NAMALWA (cell line): ENCODE measurements at regions not wholly inside any gene's neighbourhood (a gene's known extent, or its start where the extent isn't known, plus 50 kb on each side); places are given as distances from the start of the nearest gene placed in this dataset.
"Not testable (repeated sequence)": the region's sequence is repeated elsewhere in the genome, so short reads cannot be mapped to it uniquely, and the experiment has no call there.

Experiments
- DNase-seq: peaks from one replicate; pipeline ENCODE4 v3.0.0-alpha.2; 2015; ENCODE audit warnings: low spot score

DNA sequence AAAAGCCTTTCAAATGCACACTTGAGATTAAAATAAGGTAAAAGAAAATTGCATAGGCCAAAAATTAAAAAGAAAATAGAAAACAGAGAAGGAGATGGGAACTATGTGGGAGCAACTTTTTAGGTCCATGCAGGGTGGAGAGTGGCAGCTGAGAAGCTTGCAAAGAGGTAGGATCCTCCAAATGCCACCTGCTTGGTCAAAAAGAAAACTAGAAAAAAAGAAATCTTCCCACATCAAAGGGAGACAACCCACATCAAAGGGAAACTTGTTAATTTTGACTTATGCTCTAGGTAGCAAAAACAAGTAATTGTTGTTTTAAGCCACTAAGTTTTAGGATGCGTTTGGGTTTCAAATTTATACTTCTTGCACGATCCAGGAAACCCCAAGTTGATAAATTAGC, 342.9 kb downstream of the IL20RB start:
- no peak for DNase-seq

- DNase-seq = peak; percentile 7
Observed at GRCh38 chr3:137304313-137305056, 346.7 kb downstream of the IL20RB start.

DNA sequence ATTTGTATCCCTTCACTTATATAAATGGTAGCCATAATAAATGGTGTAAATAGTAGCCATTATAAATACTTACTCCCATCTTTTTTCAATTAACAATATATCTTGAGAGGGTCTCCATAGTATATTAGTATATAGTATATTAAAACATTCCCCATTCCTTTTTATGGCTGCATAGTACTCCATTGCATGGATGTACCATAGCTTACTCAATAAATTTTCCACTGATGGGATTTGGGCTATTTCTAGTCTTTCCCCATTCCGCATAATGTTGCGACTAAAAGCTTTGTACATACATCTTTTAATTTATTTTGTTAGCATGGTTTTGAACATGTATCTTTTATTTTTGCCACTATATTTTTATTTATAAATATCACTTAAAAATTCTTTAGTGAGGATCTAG, 366.3 kb downstream of the IL20RB start:
- DNase-seq = no peak

DNA sequence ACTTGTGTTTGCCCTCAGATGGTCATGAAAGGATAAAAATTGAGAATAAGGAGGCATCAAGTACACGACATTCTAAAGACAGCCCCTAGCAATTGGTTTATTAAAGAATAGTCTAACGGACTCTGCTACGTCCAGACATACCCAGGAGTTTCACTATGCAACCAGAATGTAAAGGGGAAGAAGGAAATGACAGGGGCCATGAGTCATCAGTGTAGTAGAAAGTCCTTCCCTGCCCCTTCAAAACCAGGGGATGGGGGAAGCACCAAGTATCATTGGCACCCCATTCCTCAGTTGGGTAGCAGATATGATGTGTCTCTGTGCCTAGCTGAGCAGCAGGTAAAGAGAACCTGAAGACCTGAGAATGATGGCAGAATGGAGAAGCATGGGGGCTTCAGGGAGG, 367.4 kb downstream of the IL20RB start:
- no peak for DNase-seq

GRCh38 chr3:137325934-137326333, 368.2 kb downstream of the IL20RB start:
- no peak for DNase-seq

DNA sequence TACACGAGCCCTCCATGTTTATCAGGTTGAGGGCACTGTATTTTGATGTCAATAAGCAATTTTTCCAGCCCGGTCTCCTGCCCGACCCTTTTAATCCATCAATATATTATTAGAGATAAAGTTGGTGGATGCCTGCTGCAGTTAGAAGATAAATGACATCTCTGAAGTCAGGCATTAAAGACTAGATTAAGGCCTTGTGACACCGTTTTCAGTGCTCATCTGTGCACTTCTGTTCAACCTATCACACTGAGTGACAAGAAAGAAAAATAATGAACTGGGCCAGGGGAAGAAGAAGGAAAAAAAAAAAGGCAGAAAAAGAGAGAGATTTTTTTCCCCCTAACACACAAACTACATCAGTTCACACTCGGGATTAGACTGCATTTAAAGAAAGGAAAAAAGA, 371.8 kb downstream of the IL20RB start:
- DNase-seq = no peak

GRCh38 chr3:137330246-137330645, 372.5 kb downstream of the IL20RB start:
- DNase-seq = no peak

DNA sequence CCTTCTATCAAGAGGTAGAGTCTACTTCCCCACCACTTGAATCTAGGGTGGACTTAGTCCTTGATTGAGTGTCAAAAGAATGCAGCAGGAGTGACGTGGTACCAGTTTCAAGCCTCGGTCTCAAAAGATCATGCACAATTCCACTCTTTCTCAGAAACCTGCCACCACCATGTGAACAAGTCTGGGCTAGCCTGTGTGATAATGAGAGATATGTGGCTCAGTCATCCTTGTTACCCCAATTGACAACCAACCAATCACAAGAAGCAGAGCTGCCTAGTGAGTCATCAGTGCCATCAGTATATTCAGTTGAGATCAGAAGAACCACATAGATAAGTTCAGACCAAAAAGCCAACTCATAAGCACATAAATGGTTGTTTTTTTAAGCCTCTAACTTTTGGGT, 374.5 kb downstream of the IL20RB start:
- no peak for DNase-seq

- no peak for DNase-seq
Observed at GRCh38 chr3:137335478-137335877, 377.7 kb downstream of the IL20RB start.

DNA sequence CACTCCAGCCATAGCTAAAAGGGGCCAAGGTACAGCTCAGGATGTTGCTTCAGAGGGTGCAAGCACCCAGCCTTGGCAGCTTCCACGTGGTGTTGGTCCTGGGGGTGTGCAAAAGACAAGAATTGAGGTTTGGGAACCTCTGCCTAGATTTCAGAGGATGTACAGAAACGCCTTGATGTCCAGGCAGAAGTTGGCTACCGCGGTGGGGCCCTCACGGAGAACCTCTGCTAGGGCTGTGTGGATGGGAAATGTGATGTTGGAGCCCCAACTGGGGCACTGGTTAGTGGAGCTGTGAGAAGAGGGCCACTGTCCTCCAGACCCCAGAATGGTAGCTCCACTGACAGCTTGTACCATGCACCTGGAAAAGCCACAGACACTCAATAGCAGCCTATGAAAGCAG, 380.6 kb downstream of the IL20RB start:
- not testable (repeated sequence) for DNase-seq

DNA sequence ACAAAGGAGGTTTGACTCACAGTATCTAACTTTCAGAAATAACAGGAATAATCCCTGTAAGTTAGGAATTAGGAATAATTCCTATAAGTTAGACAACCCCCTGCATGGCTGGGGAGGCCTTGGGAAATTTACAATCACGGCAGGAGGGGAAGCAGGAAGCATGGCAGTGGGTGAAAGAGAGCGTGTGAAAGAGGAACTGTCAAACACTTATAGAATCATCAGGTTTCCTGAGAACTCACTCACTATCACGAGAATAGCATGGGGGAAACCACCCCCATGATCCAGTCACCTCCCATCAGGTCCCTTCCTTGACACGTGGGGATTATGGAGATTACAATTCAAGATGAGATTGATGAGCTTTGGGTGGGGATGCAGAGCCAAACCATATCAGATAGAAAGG, 385.5 kb downstream of the IL20RB start:
- DNase-seq = no peak

DNA sequence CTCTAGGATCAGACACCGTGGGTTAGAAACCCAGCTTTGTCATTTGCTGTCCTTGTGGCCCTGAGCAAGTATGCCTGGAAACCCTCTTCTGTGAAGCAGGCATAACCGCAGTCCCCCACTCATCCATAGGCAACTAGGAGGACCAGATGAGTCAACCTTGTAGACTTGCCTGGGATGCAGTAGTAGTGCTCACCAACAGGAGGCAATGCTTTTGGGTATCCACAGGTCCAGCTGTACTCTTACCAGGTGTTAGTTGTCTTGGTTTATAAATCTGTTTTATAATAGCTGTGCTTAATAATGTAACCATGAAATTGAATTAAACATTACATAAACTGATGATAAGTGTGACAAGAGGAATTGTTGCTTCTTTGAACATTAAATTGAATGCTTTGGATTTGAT, 389.3 kb downstream of the IL20RB start:
- DNase-seq = peak; percentile 14

- DNase-seq = no peak
Observed at GRCh38 chr3:137347817-137348368, 390.1 kb downstream of the IL20RB start.

DNA sequence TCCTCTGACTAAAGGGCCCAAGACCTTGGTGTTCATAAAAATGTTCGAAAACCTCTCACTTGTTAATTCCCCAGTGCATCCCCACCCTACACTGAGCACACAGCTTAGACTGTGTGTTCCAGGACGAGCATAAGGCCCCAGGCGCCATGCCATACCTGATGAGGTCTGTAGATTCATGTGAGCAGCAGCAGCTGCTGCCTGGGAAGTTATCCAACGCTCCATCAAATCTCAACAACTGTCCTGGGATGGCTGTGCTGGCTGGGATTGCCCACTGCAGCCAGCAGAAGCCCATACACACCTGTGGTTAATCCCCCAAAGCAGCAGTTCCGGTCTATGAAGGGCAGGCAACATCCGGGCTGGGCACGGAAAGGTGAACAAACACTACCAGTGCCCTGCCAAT, 391.2 kb downstream of the IL20RB start:
- no peak for DNase-seq

GRCh38 chr3:137349557-137350348, 392.0 kb downstream of the IL20RB start:
- DNase-seq = no peak

GRCh38 chr3:137360531-137361201, 402.9 kb downstream of the IL20RB start:
- no peak for DNase-seq

DNA sequence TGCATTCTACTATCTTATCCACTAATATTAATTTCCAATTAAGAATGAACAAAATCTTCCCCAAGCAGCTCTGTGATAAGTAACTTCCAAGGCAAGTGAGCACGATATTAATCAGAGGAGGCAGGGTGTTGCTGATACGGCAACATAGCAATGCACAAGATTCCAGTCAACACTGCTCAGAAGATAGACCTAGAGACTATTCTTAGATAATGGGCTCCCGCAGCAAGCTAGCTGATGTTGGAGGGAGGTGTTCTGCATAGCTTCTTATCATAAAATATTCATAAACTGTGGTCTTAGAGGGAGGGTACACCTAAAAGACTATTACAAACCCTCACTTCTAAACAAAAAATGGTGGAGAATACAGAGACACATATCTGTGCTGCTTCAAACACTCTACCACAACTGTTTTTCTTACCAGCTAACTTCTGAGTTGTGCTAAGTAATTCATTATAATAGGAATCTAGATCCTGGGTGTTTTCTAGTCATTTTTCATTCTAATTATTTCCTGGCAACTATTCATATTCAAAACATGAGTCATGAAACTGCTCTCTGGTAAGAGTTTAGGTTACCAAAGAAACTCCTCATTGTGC, 382.0 kb upstream of the SOX14 start:
- DNase-seq = no peak

DNA sequence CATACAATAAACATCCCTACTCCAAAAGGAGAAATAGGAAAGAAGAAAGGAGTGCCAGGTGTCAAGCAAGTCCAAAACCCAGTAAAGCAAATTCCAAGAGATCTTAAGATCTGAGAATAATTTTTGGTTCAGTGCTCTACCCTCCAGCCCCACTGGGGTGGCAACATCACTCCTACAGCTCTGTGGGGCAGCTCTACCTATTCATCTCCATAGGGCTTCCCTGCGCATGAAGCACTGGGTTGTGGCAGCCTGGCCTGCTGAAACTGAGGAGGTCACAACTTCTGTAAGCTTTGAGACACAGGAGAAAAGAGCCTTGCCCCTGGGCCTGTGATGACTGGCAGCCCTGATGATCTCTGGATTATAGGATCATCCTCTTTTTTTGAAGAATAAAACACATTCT, 378.2 kb upstream of the SOX14 start:
- no peak for DNase-seq

DNA sequence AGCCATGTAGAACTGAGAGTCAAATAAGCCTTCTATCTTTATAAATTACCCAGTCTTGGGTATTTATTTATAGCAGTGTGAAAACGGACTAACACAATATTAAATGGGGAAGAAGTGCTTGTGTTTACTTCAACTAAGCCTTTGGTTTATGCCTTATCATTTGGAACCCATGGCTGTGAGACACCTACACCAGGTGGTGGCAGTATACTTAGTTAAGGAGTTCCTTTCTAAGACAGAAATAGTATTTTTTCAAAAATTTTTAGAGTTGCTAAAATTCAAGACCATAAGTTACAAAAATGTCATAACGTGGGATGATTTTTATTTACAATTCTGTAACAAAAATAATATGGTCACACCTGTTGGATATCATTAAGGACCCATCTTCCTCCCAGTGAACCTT, 354.5 kb upstream of the SOX14 start:
- peak; percentile 21 for DNase-seq

- DNase-seq = no peak
Observed at GRCh38 chr3:137410028-137410427, 354.1 kb upstream of the SOX14 start.

DNA sequence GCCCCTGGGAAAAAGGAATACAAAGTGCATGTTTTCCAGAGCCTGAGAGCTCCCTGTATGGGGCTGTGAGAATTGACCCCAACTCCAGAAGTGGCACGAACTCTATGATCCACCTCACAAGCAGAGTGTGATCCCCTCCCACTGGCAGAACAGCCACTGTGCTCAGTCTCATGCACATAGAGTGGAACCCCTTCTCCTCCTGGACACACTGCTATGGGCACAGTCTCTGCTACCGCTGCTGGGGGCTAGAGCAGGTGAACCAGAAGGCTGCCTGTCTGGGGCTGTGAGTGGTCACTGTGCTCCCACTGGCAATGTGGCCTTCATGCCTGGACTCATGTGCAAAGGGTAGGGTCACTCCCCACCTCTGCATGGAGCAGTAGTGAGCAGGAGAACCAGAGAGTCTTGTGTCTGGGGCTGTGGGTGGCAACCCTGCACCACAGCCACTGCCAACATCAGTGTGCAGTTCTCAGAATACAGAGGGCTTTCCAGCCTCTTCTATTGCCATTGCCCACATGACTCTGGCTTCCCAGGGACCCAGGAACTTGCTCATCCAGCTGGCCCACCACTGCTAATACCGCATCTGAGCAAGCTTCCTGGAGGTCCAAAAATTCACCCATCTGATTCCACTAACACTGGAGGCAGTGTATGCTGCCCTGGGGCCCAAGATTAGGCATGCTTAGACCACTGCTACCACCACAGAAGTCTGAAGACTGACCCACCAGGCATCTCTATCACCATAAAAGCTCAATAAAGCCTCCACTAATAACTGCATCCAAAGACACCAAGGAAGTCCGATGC, 343.7 kb upstream of the SOX14 start:
- no peak for DNase-seq

- DNase-seq = no peak
Observed at GRCh38 chr3:137438561-137438960, 325.6 kb upstream of the SOX14 start.
